GM18511 (cell line): ENCODE measurements at regions not wholly inside any gene's neighbourhood (a gene's known extent, or its start where the extent isn't known, plus 50 kb on each side); places are given as distances from the start of the nearest gene placed in this dataset.
"Not testable (repeated sequence)": the region's sequence is repeated elsewhere in the genome, so short reads cannot be mapped to it uniquely, and the experiment has no call there.

Experiments
- ATAC-seq: cut with Tn5 transposase; IDR thresholded peaks from one replicate; pipeline ENCODE4 v1.9.1; 2021; ENCODE audit warnings: mild to moderate bottlenecking, moderate library complexity; ENCODE audit not compliant: unreplicated experiment

DNA sequence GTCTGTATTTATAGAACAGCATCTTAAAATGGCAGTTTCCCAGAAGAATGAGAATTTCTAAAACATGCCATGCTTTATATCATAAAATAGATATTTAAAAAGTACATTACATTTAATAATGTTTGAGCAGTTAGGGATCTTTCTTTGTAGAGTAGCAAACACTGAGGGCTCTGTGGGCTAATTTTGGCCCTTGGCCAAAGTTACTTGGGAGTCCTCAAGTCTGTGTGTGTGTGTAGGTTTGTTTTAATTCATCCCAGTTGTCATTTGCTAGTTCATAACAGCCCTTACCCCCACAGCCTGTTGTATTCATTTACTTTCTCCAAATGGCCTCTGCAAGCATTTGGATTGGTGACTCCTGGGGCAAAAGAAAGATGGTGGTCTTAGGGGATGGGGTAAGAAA is 576.4 kb upstream of the SGCD start:
- ATAC-seq = no peak

GRCh38 chr5:155753943-155754581 is 572.9 kb upstream of the SGCD start:
- no peak for ATAC-seq

- no peak for ATAC-seq
These were observed 567.7 kb upstream of the SGCD start for GRCh38 chr5:155759252-155759651.

- no peak for ATAC-seq
These were observed 567.0 kb upstream of the SGCD start for GRCh38 chr5:155759984-155760383.

DNA sequence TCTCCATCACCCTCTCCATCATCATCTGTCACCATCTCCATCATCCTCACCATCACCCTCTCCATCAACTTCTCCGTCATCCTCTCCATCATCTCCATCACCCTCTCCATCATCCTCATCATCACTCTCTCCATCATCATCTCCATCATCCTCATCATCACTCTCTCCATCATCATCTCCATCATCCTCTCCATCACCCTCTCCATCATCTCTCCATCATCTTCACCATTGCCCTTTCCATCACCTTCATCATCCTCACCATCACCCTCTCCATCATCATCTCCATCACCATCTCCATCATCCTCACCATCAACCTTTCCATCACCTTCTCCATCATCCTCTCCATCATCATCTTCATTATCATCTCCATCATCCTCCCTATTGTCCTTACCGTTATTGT is 565.5 kb upstream of the SGCD start:
- ATAC-seq = no peak

- no peak for ATAC-seq
These were observed 561.2 kb upstream of the SGCD start for GRCh38 chr5:155765715-155766114.

DNA sequence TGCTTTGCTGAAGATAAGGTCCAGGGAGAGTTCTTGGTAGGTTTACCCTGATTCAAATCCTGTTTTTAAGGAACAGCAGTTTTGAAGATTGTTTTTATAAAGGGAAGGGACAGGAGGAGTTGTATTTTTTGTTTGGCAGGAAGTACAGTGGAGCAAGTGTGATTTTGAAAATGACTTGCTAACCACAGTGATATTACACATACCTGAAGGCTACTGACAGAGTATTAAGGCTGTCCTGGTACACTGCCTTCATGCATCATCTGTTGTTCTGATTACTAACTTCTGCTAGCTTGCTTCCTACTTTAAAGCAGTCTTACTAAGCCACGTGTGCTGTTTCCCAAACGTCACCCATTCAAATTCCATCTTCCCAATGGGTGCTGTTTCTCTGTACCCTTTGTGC is 559.5 kb upstream of the SGCD start:
- ATAC-seq = no peak

GRCh38 chr5:155768332-155768731 is 558.6 kb upstream of the SGCD start:
- no peak for ATAC-seq

GRCh38 chr5:155772009-155772662 is 554.8 kb upstream of the SGCD start:
- no peak for ATAC-seq

DNA sequence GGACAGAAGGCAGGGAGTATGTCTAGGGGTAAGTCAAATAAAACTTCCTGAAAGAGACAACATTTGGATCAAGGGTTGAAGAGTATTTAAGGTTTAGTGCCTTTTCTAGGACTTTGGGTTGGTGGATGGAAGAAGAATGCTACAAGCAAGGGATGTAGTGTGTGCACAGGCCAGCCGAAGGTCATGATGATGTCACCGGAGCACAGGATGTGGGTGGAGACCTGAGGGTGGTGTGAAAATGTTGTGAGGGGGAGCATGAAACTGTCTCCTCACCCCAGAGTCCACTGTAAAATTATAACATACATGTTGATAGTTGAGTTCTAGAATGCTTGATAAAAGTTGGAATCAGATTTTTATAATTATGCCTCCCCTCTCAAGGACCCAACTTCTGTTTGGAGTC is 553.3 kb upstream of the SGCD start:
- ATAC-seq = no peak

GRCh38 chr5:155780260-155780659 is 546.7 kb upstream of the SGCD start:
- no peak for ATAC-seq

GRCh38 chr5:155783246-155783645 is 543.7 kb upstream of the SGCD start:
- ATAC-seq = no peak

- ATAC-seq = no peak
These were observed 543.2 kb upstream of the SGCD start for GRCh38 chr5:155783791-155784190.

- ATAC-seq = no peak
These were observed 540.9 kb upstream of the SGCD start for GRCh38 chr5:155786108-155786507.

DNA sequence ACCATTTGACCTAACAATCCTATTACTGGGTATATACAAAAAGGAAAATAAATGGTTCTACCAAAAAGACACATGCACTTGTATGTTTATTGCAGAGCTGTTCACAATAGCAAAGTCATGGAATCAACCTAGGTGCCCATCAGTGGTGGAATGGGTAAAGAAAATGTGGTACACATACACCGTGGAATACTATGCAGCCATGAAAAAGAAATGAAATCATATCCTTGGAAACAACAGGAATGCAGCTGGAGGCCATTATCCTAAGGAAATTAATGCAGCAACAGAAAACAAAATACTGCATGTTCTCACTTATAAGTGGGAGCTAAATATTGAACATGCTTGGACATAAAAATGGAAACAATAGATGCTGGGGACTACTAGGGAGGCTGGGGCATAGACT is 534.1 kb upstream of the SGCD start:
- ATAC-seq = no peak

GRCh38 chr5:155794795-155795194 is 532.2 kb upstream of the SGCD start:
- ATAC-seq = no peak

DNA sequence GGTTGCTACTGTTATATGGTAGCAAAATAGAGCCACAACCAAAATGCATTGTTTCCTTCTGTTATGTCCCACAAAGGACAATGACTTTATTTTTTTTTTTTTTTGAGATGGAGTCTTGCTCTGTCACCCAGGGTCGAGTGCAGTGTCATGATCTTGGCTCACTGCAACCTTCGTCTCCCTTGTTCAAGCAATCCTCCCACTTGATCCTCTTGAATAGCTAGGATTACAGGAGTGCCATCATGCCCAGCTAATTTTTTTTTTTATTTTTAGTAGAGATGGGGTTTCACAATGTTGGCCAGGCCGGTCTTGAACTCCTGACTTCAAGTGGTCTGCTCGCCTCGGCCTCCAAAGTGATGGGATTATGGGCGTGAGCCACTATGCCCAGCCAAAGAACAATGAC is 527.7 kb upstream of the SGCD start:
- ATAC-seq = no peak

DNA sequence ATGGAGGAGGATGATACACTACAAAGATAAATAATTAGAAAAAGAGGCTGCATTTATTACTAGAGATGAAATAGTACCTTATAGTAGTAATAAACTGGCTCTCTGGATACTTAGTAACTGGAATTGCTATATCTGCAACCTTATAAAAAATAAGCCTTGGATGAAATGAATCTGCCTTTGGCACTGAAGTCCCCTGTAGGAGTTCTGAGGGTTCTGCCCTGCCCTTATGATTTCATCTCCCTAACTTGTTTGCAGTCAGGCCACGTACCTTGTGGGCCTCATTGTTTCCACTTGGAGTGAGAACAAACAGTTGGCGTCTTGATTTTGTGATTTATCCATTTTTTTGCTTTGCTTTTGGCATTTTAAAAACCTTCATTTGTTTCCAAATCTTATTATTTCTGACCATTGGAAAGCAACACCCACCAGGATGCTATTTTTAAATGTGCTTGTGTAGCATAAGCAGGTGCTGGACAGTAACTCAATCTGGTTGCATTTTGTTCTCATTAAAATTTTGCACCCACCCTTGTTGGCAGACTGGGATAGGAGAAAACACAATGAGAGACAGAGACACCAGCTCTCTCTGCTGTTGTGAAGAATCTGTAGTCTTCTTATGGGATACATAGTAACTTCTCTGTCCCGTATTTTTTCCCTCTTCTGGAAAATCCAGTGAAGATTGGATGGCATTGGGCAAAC is 518.9 kb upstream of the SGCD start:
- no peak for ATAC-seq

DNA sequence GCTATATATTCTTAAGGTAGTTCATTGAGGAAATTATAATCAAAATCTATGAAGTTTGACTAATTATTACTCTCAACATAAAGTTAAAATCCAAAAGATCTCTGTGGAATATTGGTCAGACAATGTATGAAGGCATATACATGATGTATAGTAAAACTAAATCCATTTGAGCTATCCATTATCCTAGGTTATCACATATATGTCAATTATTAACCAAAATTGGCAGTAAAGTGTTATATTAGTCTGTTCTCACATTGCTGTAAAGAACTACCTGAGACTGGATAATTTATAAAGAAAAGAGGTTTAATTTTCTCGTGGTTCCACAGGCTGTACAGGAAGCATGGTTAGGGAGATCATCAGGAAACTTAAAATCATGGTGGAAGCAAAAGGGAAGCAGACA is 511.7 kb upstream of the SGCD start:
- no peak for ATAC-seq

- ATAC-seq = no peak
These were observed 504.8 kb upstream of the SGCD start for GRCh38 chr5:155822177-155822576.

DNA sequence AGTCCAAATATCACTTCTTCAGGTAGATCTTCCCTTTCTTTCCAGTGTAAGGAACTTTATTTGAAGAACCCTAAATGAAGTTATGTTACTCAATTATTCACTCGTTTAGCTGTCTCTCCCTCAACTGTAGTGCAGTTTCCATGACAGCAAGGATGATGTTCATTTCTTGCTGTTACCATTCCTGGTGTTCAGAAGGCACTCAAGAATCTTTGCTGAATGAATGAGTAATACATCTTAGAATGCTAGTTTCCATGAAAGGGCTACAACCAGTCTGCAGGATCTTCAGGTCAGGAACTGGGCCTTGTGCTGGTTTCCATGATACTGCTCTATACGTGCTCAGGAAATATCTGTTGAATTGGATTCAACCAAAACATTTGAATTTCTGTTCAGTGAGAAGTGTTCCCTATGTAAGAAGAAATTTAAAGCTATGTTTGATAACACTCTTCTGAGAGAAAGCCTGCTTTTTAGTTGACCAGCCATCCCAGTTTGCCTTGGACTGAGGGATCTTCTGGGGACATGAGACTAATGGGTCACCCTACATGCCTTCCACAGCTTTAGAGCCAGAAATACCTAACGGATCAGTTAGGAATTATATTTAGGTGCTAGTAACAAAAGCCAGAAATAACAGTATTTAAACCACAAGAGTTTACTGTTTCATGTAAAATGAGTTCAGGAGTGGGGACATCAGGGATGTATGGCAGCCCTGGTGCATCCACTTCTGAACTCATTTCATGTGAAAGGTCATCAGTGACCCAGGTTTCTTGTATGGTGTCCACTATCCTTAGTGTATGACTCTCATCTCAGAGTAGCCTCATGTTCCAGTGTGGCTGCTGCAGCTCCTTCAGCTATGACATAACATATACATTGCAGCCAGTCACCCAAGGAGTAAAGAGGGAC is 500.1 kb upstream of the SGCD start:
- ATAC-seq = no peak

DNA sequence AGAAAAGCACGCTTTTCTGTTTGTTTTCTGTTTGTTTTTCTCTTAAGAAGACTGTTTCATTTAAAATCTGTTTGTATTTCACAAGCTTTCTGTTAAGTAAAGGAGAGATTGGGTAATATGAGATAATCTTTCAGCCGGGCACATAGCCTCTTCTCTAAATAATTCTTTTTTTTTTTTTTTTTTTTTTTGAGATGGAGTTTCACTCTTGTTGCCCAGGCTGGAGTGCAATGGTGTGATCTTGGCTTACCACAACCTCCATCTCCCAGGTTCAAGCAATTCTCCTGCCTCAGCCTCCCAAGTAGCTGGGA is 499.5 kb upstream of the SGCD start:
- ATAC-seq = not testable (repeated sequence)
